Fibroblast of villous mesenchyme (primary cell): ENCODE measurements at regions not wholly inside any gene's neighbourhood (a gene's known extent, or its start where the extent isn't known, plus 50 kb on each side); places are given as distances from the start of the nearest gene placed in this dataset.

Source experiments
- DNase-seq: peaks from one replicate; pipeline ENCODE4 v3.0.0-alpha.2; 2010; ENCODE audit warnings: low read depth
- H3K4me3 ChIP-seq: 2 replicates; pipeline ENCODE4 v1.5.1; 2011; ENCODE audit warnings: low read depth, mild to moderate bottlenecking, low read length
- TF ChIP-seq, protein P1 (sequence below): IDR thresholded peaks from 2 replicates; pipeline ENCODE4 v1.5.1; 2012; ENCODE audit warnings: low read depth, mild to moderate bottlenecking, low read length; ENCODE audit not compliant: insufficient read depth

DNA sequence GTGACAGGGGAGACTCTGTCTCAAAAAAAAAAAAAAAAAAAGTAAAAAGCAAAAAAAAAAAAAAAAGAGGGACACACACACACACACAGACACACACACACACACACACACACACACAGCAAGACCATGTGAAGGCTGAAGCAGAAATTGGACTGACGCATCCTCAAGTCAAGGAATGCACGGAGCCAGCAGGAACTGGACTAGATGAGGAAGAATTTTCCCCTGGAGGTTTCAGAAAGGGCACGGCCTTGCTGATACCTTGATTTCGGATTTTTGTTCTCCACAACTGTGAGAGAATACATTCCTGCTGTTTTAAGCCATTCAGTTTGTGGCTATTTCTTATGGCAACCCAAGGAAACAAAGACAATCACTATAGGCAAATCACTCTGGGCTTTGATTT, 176.9 kb upstream of the SALL4 start:
- TF ChIP-seq, protein P1, sequence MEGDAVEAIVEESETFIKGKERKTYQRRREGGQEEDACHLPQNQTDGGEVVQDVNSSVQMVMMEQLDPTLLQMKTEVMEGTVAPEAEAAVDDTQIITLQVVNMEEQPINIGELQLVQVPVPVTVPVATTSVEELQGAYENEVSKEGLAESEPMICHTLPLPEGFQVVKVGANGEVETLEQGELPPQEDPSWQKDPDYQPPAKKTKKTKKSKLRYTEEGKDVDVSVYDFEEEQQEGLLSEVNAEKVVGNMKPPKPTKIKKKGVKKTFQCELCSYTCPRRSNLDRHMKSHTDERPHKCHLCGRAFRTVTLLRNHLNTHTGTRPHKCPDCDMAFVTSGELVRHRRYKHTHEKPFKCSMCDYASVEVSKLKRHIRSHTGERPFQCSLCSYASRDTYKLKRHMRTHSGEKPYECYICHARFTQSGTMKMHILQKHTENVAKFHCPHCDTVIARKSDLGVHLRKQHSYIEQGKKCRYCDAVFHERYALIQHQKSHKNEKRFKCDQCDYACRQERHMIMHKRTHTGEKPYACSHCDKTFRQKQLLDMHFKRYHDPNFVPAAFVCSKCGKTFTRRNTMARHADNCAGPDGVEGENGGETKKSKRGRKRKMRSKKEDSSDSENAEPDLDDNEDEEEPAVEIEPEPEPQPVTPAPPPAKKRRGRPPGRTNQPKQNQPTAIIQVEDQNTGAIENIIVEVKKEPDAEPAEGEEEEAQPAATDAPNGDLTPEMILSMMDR, result no peak
- H3K4me3 ChIP-seq, result no peak overlapping the region
- no peak for DNase-seq

DNA sequence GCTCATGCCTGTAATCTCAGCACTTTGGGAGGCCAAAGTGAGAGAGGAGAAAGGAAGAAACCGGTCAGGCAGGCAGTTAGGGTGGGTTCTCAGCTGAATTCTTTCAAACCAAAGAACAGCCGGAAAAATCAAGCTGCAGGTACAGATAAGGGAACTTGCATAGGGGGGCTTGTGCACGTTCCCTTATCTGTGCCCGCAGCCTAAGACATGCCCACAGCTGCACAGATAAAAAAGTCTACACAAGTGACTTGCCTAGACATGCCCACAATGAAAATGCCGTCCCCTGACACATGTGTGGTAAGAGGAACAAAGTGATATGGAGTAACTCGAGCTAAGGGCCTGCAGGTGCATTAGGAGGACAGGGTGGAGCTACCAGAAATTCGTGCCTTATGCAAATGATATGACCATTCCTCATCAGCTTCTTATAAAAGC, 175.8 kb upstream of the SALL4 start:
- TF ChIP-seq, protein P1, result no peak
- no peak for DNase-seq
- H3K4me3 ChIP-seq, result no peak overlapping the region

DNA sequence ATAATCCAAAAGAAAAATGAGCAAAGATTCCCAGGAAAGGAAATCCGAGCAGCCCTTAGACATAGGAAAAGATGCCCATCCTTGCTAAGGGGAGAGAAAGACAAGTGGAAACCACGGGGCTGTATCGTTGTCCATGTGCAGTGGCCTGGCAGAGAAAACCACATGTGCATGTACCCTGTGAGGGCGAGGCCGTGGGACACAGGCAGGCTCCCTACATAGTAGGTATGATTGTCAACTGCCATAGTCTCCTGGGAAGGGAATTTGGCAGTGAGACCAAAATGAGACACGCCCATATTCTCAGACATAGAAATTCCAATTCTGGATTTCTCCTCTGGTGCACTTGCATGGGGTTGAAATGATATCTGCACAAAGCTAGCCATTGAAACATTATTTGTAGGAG, 169.7 kb upstream of the SALL4 start:
- no peak overlapping the region for H3K4me3 ChIP-seq
- TF ChIP-seq, protein P1, result no peak
- no peak for DNase-seq

DNA sequence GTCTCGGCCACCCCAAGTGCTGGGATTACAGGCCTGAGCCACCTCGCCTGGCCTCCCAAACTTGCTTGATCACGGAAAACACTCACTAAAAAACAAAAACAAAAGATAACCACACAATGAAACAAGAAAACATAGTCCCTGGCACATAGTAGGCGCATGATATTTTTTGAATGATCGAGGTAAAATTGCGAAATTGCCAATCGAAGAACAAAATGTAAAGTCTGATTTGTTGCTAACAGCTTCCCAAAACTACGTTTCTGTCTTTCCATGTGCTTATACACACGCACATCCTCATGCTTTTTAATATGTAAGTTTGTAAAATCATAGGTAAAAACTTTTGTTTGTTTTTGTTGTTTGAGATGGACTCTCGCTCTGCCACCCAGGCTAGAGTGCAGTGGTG, 168.5 kb upstream of the SALL4 start:
- TF ChIP-seq, protein P1, result no peak
- no peak for DNase-seq
- no peak overlapping the region for H3K4me3 ChIP-seq

DNA sequence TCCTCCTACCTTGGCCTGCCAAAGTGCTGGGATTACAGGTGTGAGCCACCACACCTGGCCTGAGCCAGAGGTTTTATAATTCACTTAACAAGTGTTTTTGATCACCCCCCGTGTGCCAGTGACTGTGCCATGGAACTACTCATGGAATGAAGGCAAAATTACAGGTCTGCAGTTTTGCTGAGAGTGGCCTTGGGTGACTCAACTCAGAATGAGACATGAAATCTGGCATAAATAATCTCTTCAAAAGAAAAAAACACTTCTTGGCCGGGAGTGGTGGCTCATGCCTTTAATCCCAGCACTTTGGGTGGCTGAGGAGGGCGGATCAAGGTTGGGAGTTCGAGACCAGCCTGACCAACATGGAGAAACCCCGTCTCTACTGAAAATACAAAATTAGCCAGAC, 166.9 kb upstream of the SALL4 start:
- TF ChIP-seq, protein P1, result no peak
- DNase-seq, result no peak
- H3K4me3 ChIP-seq, result no peak overlapping the region

DNA sequence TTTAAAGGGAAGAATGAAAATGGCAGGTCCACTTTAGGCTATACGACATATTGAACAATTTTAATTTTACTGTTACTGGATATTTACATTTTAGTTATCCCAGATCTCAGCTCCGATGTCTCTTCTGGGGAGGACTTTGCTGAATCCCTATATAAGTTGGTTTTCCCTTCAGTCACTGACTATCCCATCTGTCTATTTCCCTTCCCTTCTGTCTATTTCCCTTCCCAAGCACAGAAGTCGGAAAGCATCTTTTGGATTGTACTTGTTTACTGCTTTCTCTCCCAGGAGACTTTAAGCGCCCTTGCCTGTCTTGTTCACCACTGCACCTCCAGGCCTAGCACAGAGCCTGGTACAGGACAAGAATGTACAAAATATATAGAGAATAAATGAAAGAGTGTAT, 165.8 kb upstream of the SALL4 start:
- DNase-seq, result no peak
- TF ChIP-seq, protein P1, result no peak

DNA sequence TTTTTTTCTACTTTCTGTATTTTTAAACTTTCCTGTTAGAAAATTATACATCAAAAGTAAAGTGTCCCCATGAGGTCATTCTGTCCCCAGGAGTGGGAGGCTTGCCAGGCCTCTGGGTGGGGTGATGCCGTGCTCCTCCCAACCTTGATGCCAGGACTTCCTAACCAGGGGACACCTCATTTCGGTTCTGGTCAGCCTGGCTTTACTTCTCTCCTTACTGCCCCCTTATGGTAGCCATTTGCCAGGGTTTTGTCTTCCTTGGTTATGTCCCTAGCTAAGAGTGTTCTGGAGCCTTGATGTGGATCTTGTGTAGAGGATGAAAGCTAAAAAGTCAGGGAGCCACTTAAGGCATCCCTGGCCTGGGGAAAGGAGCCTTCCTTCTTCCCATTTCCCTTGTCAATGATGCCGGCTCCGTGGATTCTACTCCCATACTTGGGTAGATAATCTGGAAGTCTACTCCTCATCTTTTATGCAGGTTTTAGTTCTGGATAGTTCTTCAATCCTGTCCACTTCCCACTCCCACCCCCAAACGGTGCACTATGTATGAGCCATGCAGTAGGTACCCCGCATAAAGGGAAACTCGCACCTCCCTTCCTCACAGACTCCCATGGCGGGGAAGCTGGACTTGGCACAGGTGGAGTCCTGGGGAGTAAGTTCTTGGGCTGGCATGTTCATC, 164.1 kb upstream of the SALL4 start:
- TF ChIP-seq, protein P1, result peak; percentile 88
- DNase-seq, result peak; percentile 72
- H3K4me3 ChIP-seq, result no peak overlapping the region

More for the DNA sequence above, 165.8 kb upstream of the SALL4 start:
- no peak overlapping the region for H3K4me3 ChIP-seq
